ENCODE measurements at regions not wholly inside any gene's neighbourhood (a gene's known extent, or its start where the extent isn't known, plus 50 kb on each side); places are given as distances from the start of the nearest gene placed in this dataset.

GRCh38 chr6:165229216-165229615, 80.2 kb downstream of the C6orf118 start:
- no peak for DNase-seq (ENCODE audit: low read depth)

GRCh38 chr6:165227644-165228329, 81.6 kb downstream of the C6orf118 start:
- no peak for DNase-seq (ENCODE audit: low read depth)

DNA sequence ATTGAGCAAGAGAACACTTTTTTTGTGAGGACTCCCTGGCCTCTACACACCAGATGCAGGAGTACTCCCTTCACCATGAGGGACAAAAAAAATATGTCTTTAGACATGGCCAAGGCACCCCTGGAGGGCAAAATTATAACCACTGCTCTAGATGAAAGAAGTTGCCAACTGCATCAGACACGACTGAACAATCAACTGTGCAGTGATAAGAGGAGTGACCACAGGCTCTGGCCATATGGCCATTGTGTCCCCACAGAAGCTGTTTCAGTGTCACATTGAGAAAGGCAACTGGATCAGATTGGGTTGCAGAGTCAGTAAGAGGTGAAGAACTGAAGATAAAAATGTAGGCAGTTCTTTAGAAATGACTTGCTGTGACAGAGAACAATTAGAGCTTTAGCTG, 85.7 kb downstream of the C6orf118 start:
- no peak for DNase-seq (ENCODE audit: low read depth)

- DNase-seq (ENCODE audit: low read depth) = no peak
Observed at GRCh38 chr6:165223101-165223500, 86.3 kb downstream of the C6orf118 start.

GRCh38 chr6:165222315-165223025, 86.9 kb downstream of the C6orf118 start:
- DNase-seq (ENCODE audit: low read depth) = no peak

GRCh38 chr6:165220045-165220444, 89.4 kb downstream of the C6orf118 start:
- DNase-seq (ENCODE audit: low read depth) = no peak

GRCh38 chr6:165219629-165220028, 89.8 kb downstream of the C6orf118 start:
- no peak for DNase-seq (ENCODE audit: low read depth)

- DNase-seq (ENCODE audit: low read depth) = no peak
Observed at GRCh38 chr6:165218829-165219228, 90.6 kb downstream of the C6orf118 start.

GRCh38 chr6:165206798-165207197, 102.6 kb downstream of the C6orf118 start:
- no peak for DNase-seq (ENCODE audit: low read depth)

- no peak for DNase-seq (ENCODE audit: low read depth)
Observed at GRCh38 chr6:165205632-165206031, 103.8 kb downstream of the C6orf118 start.

DNA sequence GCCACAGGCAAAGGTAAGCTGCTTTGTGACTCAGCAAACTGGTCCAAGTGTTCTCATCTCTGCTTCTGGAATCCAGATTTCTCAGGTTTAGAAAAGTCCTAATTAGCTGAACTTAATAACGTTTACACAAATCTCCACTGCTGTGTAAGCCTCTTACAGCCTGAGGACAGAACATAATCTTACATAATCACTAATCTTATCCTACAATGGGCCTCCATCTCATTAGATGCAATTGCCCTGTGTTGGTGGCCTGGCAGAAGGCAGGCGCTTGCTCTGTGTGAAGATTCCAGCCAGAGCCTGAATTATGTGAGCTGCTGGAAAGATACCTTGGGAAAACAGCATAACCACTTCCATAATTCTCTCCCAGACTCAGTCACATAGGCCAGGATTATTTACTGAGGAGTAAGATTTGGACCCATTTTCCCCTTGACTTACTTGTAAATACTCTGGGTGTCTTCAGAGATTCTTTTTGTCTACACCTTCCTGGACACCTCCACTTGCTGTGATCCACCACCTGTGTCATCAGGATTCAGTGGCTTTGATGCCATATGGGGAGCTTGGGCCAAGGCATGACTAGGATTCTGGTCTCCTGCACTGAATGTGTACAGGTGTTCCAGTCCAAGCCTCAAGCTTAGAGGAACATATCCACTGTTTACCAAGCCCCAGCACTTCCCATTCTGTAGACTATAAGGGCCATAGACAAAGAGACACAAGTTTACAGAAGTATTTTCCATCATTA, 104.4 kb downstream of the C6orf118 start:
- DNase-seq (ENCODE audit: low read depth) = no peak

DNA sequence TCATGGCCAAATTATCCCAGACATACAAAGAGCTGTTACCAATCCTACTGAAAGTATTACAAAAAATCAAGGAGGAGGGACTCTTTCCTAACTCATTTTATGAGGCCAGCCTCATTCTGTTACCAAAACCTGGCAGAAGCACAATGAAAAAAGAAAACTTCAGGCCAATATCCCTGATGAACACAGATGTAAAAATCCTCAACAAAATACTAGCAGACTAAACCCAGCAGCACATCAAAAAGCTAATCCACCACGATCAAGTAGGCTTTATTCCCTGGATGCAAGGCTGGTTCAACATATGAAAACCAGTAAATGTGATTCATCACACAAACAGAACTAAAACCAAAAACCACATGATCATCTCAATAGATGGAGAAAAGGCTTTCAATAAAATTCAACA, 109.2 kb downstream of the C6orf118 start:
- DNase-seq (ENCODE audit: low read depth) = no peak

DNA sequence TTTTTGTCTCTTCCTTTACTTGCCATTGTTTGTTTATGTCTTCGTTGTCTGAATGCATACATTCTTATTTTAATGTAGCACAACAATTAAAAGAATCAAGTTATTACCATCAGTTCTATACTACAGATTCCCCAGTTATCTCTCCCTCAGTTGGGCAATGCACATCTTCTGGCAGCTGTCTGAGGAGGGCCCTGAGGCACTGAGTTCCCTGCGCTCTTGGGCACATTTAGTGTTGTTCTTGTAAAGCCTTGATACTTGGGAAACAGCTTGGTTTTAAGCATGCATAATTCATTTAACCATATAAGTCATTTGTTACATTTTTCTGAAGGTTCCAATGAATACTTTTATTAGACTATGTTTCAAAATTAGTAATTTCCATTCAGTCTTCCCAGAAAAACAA, 117.9 kb downstream of the C6orf118 start:
- DNase-seq (ENCODE audit: low read depth) = no peak

GRCh38 chr6:165186441-165187205, 122.8 kb downstream of the C6orf118 start:
- DNase-seq (ENCODE audit: low read depth) = no peak

- DNase-seq (ENCODE audit: low read depth) = no peak
Observed at GRCh38 chr6:165186041-165186440, 123.4 kb downstream of the C6orf118 start.

DNA sequence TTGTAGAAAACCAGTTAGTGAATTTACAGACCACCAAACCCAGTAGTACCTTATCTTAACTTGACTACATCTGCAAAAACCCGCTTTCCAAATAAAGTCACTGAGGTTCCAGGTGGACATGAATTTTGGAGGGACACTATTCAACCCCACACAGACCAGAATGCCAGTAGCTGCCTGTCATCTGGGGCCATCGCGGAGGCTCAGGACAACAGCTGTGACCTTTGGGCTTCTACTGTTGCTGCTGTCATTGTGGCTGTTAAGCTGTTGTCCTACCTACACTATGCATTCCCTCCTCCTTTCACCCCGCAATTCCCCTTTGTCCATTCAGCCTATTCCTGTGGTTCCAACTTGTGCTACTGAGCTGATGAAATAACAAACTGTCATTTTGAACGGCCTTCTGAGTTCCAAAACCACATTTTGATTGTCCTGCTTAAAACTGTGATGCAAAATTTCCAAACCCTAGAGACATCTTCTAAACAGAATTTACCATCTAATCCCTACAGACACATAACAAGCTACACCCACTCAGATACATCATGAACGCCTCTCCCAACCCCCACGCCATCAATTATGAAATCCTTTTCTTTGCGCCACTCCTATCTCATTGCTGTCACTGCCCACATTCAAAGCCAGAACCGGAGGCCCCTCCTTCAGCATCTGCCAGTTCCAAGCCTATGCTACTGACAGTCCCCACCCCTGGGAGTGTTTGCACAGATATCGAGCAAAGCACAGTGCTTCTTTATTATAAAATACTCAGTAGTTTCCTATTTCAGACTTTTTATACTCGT, 125.0 kb downstream of the C6orf118 start:
- DNase-seq (ENCODE audit: low read depth) = no peak

- no peak for DNase-seq (ENCODE audit: low read depth)
Observed at GRCh38 chr6:165183496-165184140, 125.8 kb downstream of the C6orf118 start.

DNA sequence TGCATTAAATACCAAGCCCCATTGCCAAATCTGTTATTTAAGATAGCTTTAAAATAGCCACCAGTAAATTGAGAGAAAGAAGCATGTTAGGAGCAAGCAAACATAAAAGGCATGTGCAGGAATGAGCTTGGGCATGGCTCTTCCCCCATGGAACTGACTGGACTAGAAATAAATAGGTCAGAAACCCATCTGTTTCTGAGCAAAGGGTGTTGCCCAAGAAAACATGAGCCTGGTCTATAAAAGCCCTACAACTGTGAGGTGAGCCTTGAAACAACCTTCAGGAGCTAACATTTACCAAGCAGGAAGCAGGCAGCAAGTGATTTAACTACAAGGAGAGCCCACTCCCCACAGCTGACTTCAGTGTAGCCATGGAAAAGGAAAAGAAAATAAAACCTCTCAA, 126.3 kb downstream of the C6orf118 start:
- DNase-seq (ENCODE audit: low read depth) = no peak

DNA sequence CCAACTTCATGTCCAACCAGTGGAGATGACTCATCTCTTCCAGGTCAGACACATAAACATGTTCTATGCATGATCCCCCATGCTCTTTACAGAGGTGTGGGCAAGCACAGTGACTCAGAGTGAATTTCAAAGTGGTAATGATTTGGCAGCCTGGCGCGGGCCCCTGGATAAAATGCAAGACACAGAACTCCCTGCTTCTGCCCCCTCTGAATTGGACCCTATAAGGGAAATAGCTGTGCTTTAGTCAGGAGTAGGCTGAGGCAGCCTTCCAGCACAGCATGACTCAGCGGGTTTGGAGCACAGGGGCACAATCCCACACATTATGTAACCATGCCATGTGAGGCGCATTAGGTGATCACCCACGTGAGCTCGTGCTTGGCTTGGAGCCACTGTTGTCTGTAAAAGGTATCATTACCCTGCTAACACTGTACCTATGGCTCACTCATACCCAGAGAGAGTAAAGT, 127.4 kb downstream of the C6orf118 start:
- no peak for DNase-seq (ENCODE audit: low read depth)

DNA sequence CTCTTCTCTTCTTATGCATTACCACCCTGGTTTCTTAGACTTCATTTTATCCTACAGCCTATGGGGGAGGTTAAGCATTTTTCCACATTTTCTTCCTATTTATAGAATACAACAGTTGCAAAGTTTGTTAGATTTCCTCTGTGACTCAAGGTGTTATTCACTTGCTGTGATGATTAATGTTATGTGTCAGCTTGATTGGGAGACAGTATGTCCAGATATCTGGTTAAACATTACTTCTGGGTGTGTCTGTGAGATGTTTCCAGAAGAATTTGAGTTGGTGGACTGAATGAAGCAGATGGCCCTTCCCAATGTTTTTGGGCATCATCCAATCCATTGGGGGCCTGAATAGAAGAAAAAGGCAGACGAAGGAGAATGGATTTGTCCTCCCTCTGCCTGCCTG, 131.3 kb downstream of the C6orf118 start:
- DNase-seq (ENCODE audit: low read depth) = no peak

GRCh38 chr6:165173484-165173883, 135.9 kb downstream of the C6orf118 start:
- DNase-seq (ENCODE audit: low read depth) = no peak

Data from activated T-helper 9 cell treated with anti-CD3 and anti-CD28 coated beads, Interleukin-2, amount 50 U/mL, for 16 hours (primary cell).